Stimulated activated memory B cell treated with anti-CD40 and anti-IgM and Interleukin-4, amounts not matched to agents 10 μg/mL and 1 μg/mL and 100 μg/mL, for 72 hours (primary cell): ENCODE measurements at regions not wholly inside any gene's neighbourhood (a gene's known extent, or its start where the extent isn't known, plus 50 kb on each side); places are given as distances from the start of the nearest gene placed in this dataset.
"Not testable (repeated sequence)": the region's sequence is repeated elsewhere in the genome, so short reads cannot be mapped to it uniquely, and the experiment has no call there.

Experiments
- ATAC-seq: fragments of 150-1000 bp; cut with Tn5 transposase; 2 replicates; pipeline ENCODE4 v1.10.0; 2021
- H3K27ac Mint-ChIP-seq: one replicate; pipeline ENCODE4 v1.8.0; 2022; ENCODE audit warnings: mild to moderate bottlenecking, mixed read lengths
- H3K27me3 Mint-ChIP-seq: one replicate; pipeline ENCODE4 v1.8.0; 2022; ENCODE audit warnings: mixed read lengths
- H3K36me3 Mint-ChIP-seq: one replicate; pipeline ENCODE4 v1.8.0; 2022; ENCODE audit warnings: mixed read lengths
- H3K4me1 Mint-ChIP-seq: one replicate; pipeline ENCODE4 v1.8.0; 2022; ENCODE audit warnings: mixed read lengths
- H3K4me3 Mint-ChIP-seq: one replicate; pipeline ENCODE4 v1.8.0; 2022; ENCODE audit warnings: mild to moderate bottlenecking, moderate library complexity, mixed read lengths
- H3K9me3 Mint-ChIP-seq: one replicate; pipeline ENCODE4 v1.8.0; 2022; ENCODE audit warnings: mixed read lengths

- not testable (repeated sequence) for H3K4me3 Mint-ChIP-seq, ATAC-seq, H3K9me3 Mint-ChIP-seq, H3K4me1 Mint-ChIP-seq, H3K36me3 Mint-ChIP-seq, H3K27me3 Mint-ChIP-seq, H3K27ac Mint-ChIP-seq
Observed at GRCh38 chr20:29891555-29891954, 1365.9 kb upstream of the DEFB115 start.
